Breast epithelium (tissue), 4 donors: ENCODE measurements at regions not wholly inside any gene's neighbourhood (a gene's known extent, or its start where the extent isn't known, plus 50 kb on each side); places are given as distances from the start of the nearest gene placed in this dataset.

Experiments
- DNase-seq, 2 donors: peaks; one replicate each; pipeline ENCODE4 v3.0.0-alpha.2; 2019; ENCODE audit warnings: low spot score in 2 of 2
- H3K27ac ChIP-seq, 2 donors: fragments of 200-600 bp; sonication (generic) in 1 of 2; one replicate each; pipeline ENCODE4 v1.5.1; 2016 to 2019; ENCODE audit warnings: mild to moderate bottlenecking in 1 of 2
- H3K27me3 ChIP-seq, 2 donors: fragments of 200-600 bp; sonication (generic) in 1 of 2; one replicate each; pipeline versions ENCODE4 v1.5.1 to v1.6.0; 2017 to 2019; ENCODE audit warnings: control low read depth in 1 of 2, mild to moderate bottlenecking in 1 of 2
- H3K36me3 ChIP-seq: fragments of 200-600 bp; one replicate; pipeline ENCODE4 v1.5.1; 2019
- H3K4me1 ChIP-seq, 2 donors: fragments of 200-600 bp; sonication (generic); one replicate each; pipeline ENCODE4 v1.5.1; 2016 to 2019; ENCODE audit warnings: control low read depth in 1 of 2
- H3K4me3 ChIP-seq, 3 donors: fragments of 200-600 bp; sonication (generic); 1 replicate in 2 of 3; 2 replicates in 1 of 3; pipeline ENCODE4 v1.5.1; 2016 to 2019; ENCODE audit warnings: mild to moderate bottlenecking in 3 of 3, moderate library complexity in 2 of 3
- H3K9me3 ChIP-seq, 2 donors: fragments of 200-600 bp; sonication (generic) in 1 of 2; one replicate each; pipeline ENCODE4 v1.5.1; 2016 to 2019; ENCODE audit warnings: control low read depth in 1 of 2
- CTCF ChIP-seq, 3 donors: fragments of 450-650 bp; IDR thresholded peaks; one replicate each; pipeline ENCODE4 v1.5.1; 2016 to 2017; ENCODE audit warnings: antibody characterized with exemption in 3 of 3, mild to moderate bottlenecking in 3 of 3, moderate library complexity in 3 of 3
- POLR2A ChIP-seq: fragments of 450-650 bp; IDR thresholded peaks from one replicate; pipeline ENCODE4 v1.6.1; 2016; ENCODE audit warnings: antibody characterized with exemption, mild to moderate bottlenecking, moderate library complexity
- POLR2AphosphoS5 ChIP-seq, 3 donors: sonication (generic); formaldehyde crosslinking; IDR thresholded peaks; one replicate each; pipeline ENCODE4 v1.6.1; 2017; ENCODE audit warnings: antibody characterized with exemption in 3 of 3
- intact Hi-C: fragments of 100-400 bp; cut with DNase I; formaldehyde crosslinking; loops from one replicate; pipeline ENCODE4 v1.15.1; 2023; ENCODE audit warnings: low total_unique reads

- no peak overlapping the region for H3K27ac ChIP-seq
- H3K4me1 ChIP-seq = no peaks in the 10 kb centered on the region
- H3K27me3 ChIP-seq = no peaks in the 10 kb centered on the region
- H3K9me3 ChIP-seq = no peaks in the 10 kb centered on the region
- no peak for TF ChIP-seq POLR2A
- TF ChIP-seq POLR2AphosphoS5 (IDR thresholded peaks at IDR 0.05) = no peak
- TF ChIP-seq CTCF (IDR thresholded peaks at IDR 0.05) = no peak
- no peak overlapping the region for H3K4me3 ChIP-seq
- no peak for DNase-seq
- intact Hi-C loops = no loop called here
- H3K36me3 ChIP-seq = no peaks in the 10 kb centered on the region
These were observed 192.8 kb downstream of the MTX2 start for GRCh38 chr2:176461809-176462670.

- TF ChIP-seq POLR2AphosphoS5 (IDR thresholded peaks at IDR 0.05) (no peak), CTCF (IDR thresholded peaks at IDR 0.05) (no peak), POLR2A (no peak)
- no peaks in the 10 kb centered on the region for H3K36me3 ChIP-seq
- DNase-seq = no peak
- H3K4me1 ChIP-seq = no peaks in the 10 kb centered on the region
- no peaks in the 10 kb centered on the region for H3K9me3 ChIP-seq
- no peak overlapping the region for H3K27ac ChIP-seq
- intact Hi-C loops = no loop called here
- H3K4me3 ChIP-seq = no peak overlapping the region
- H3K27me3 ChIP-seq = no peaks in the 10 kb centered on the region
These were observed 194.3 kb downstream of the MTX2 start for GRCh38 chr2:176463546-176463945.

- Histone ChIP-seq H3K4me1 (no peaks in the 10 kb centered on the region), H3K9me3 (no peaks in the 10 kb centered on the region), H3K36me3 (no peaks in the 10 kb centered on the region), H3K4me3 (no peak overlapping the region), H3K27me3 (no peaks in the 10 kb centered on the region), H3K27ac (no peak overlapping the region)
- DNase-seq = no peak
- TF ChIP-seq POLR2AphosphoS5 (IDR thresholded peaks at IDR 0.05) (no peak), CTCF (IDR thresholded peaks at IDR 0.05) (no peak), POLR2A (no peak)
- intact Hi-C loops = no loop called here
These were observed 195.8 kb downstream of the MTX2 start for GRCh38 chr2:176464886-176465564.

GRCh38 chr2:176466918-176467452 is 197.7 kb downstream of the MTX2 start:
- no peak overlapping the region for H3K27ac ChIP-seq
- no peaks in the 10 kb centered on the region for H3K9me3 ChIP-seq
- intact Hi-C loops = no loop called here
- H3K27me3 ChIP-seq = no peaks in the 10 kb centered on the region
- H3K4me3 ChIP-seq = no peak overlapping the region
- no peaks in the 10 kb centered on the region for H3K4me1 ChIP-seq
- no peak for DNase-seq
- H3K36me3 ChIP-seq = no peaks in the 10 kb centered on the region
- no peak for TF ChIP-seq CTCF (IDR thresholded peaks at IDR 0.05)
- TF ChIP-seq POLR2AphosphoS5 (IDR thresholded peaks at IDR 0.05) = no peak
- TF ChIP-seq POLR2A = no peak

- Histone ChIP-seq H3K9me3 (no peaks in the 10 kb centered on the region), H3K27me3 (no peaks in the 10 kb centered on the region), H3K27ac (no peak overlapping the region), H3K36me3 (no peaks in the 10 kb centered on the region), H3K4me3 (no peak overlapping the region), H3K4me1 (no peaks in the 10 kb centered on the region)
- intact Hi-C loops = no loop called here
- DNase-seq = no peak
- TF ChIP-seq CTCF (IDR thresholded peaks at IDR 0.05) (no peak), POLR2A (no peak), POLR2AphosphoS5 (IDR thresholded peaks at IDR 0.05) (no peak)
These were observed 198.4 kb downstream of the MTX2 start for GRCh38 chr2:176467595-176467994.
